ENCODE measurements at regions not wholly inside any gene's neighbourhood (a gene's known extent, or its start where the extent isn't known, plus 50 kb on each side); places are given as distances from the start of the nearest gene placed in this dataset.

GRCh38 chr21:35705888-35706287 is 354.4 kb downstream of the SETD4 start:
- TF ChIP-seq POLR2A (IDR thresholded peaks at IDR 0.05), result no peak
- no peak for TF ChIP-seq CTCF (IDR thresholded peaks at IDR 0.05)

Data from adrenal gland (tissue), 5 donors.